Endothelial cell of umbilical vein (primary cell): ENCODE measurements at regions not wholly inside any gene's neighbourhood (a gene's known extent, or its start where the extent isn't known, plus 50 kb on each side); places are given as distances from the start of the nearest gene placed in this dataset.

Source experiments
- BruUV-seq: library from RNA; stranded (reverse); fragments of 400-500 nt; replicated peaks from 2 replicates; lab custom pipeline; 2021; lab: Mats Ljungman, UMichigan
- CTCF ChIA-PET: fragments of 300-600, 350-600 bp; sonication (Branson Sonifier 250); formaldehyde crosslinking; loops from one replicate; lab custom pipeline; 2021; ENCODE audit warnings: antibody characterized with exemption, inconsistent platforms; lab: Charles Lee
- POLR2A ChIA-PET: fragments of 300-600, 350-600 bp; sonication (Branson Sonifier 250); formaldehyde crosslinking; loops from one replicate; lab custom pipeline; 2021; ENCODE audit warnings: antibody characterized with exemption, inconsistent platforms; lab: Charles Lee
- DNase-seq: peaks from one replicate; pipeline ENCODE4 v3.0.0-alpha.2; 2011; ENCODE audit warnings: low read depth, low spot score
- FAIRE-seq: peaks from 2 replicates; lab custom pipeline; 2011; peaks lifted over from hg19 to GRCh38; lab: Jason Lieb, UNC
- H2AFZ ChIP-seq: 2 replicates; pipeline ENCODE4 v1.6.0; 2012; ENCODE audit warnings: low read depth, low read length, control low read depth, inconsistent platforms
- H3K27ac ChIP-seq: 2 replicates; pipeline ENCODE4 v1.5.1; 2011; ENCODE audit warnings: low read depth, mild to moderate bottlenecking, control low read depth, low read length, moderate library complexity; ENCODE audit not compliant: insufficient read depth
- H3K27me3 ChIP-seq, 2 experiments: 2 replicates each; pipeline versions ENCODE4 v1.6.0 to v1.6.1; 2011; ENCODE audit warnings: low read length in 2 of 2, mixed read lengths in 1 of 2; ENCODE audit not compliant: control insufficient read depth in 2 of 2, insufficient read depth in 2 of 2
- H3K36me3 ChIP-seq, 2 experiments: 2 replicates in 1 of 2; 3 replicates in 1 of 2; pipeline ENCODE4 v1.5.1; 2011; ENCODE audit warnings: low read length in 2 of 2, mild to moderate bottlenecking in 1 of 2, moderate library complexity in 1 of 2; ENCODE audit not compliant: control insufficient read depth in 2 of 2, insufficient read depth in 2 of 2; ENCODE audit errors: extremely low read depth in 1 of 2
- H3K4me1 ChIP-seq: 3 replicates; pipeline ENCODE4 v1.5.1; 2011; ENCODE audit warnings: mild to moderate bottlenecking, low read length; ENCODE audit not compliant: control insufficient read depth, insufficient read depth; ENCODE audit errors: extremely low read depth
- H3K4me2 ChIP-seq: 2 replicates; pipeline ENCODE4 v1.6.1; 2011; ENCODE audit warnings: low read length, control low read depth, mixed read lengths; ENCODE audit not compliant: insufficient read depth
- H3K4me3 ChIP-seq, 3 experiments: fragments of 200-600 bp in 1 of 3; sonication (generic), shearing (Covaris generic) in 1 of 3; replicated peaks in 1 of 3; 2 replicates each; pipeline ENCODE4 v1.5.1; 2011 to 2016; ENCODE audit warnings: control low read depth in 3 of 3, low read length in 3 of 3, mild to moderate bottlenecking in 2 of 3, inconsistent platforms in 1 of 3, low read depth in 1 of 3, moderate library complexity in 1 of 3; ENCODE audit not compliant: insufficient read depth in 1 of 3
- H3K79me2 ChIP-seq: 2 replicates; pipeline ENCODE4 v1.6.0; 2012; ENCODE audit warnings: low read length, inconsistent platforms; ENCODE audit not compliant: control insufficient read depth, insufficient read depth
- H3K9ac ChIP-seq: replicated peaks from 2 replicates; pipeline ENCODE3; 2011; ENCODE audit warnings: low read length, control low read depth; ENCODE audit not compliant: insufficient read depth; ENCODE audit errors: extremely low read depth
- H3K9me1 ChIP-seq: replicated peaks from 3 replicates; pipeline ENCODE4 v1.6.0; 2011; ENCODE audit warnings: mild to moderate bottlenecking, low read length; ENCODE audit not compliant: control insufficient read depth, insufficient read depth; ENCODE audit errors: extremely low read depth
- H3K9me3 ChIP-seq: replicated peaks from 2 replicates; pipeline ENCODE4 v1.5.1; 2012; ENCODE audit warnings: low read length, inconsistent platforms; ENCODE audit not compliant: control insufficient read depth, insufficient read depth
- H4K20me1 ChIP-seq: replicated peaks from 2 replicates; pipeline ENCODE3; 2011; ENCODE audit warnings: mild to moderate bottlenecking, low read length; ENCODE audit not compliant: control insufficient read depth, insufficient read depth; ENCODE audit errors: extremely low read depth
- CTCF ChIP-seq, 2 donors: IDR thresholded peaks; 1 replicate in 1 of 2; 2 replicates in 1 of 2; pipeline ENCODE4 v1.5.1; 2011; ENCODE audit warnings: low read length in 2 of 2, mild to moderate bottlenecking in 2 of 2, moderate library complexity in 2 of 2, control low read depth in 1 of 2, inconsistent platforms in 1 of 2, low read depth in 1 of 2; ENCODE audit not compliant: insufficient read depth in 1 of 2; ENCODE audit errors: extremely low read depth in 1 of 2
- EZH2 ChIP-seq: IDR thresholded peaks from 2 replicates; pipeline ENCODE4 v1.6.1; 2012; ENCODE audit warnings: borderline replicate concordance, low read depth, mild to moderate bottlenecking, moderate library complexity, low read length, inconsistent platforms; ENCODE audit not compliant: severe bottlenecking
- FOS ChIP-seq: IDR thresholded peaks from 2 replicates; pipeline ENCODE4 v1.6.1; 2011; ENCODE audit warnings: mild to moderate bottlenecking, low read length, moderate library complexity, borderline replicate concordance; ENCODE audit not compliant: insufficient read depth
- GATA2 ChIP-seq: IDR thresholded peaks from 2 replicates; pipeline ENCODE4 v1.7.0; 2011; ENCODE audit warnings: low read depth, mild to moderate bottlenecking, moderate library complexity, mixed read lengths, low read length; ENCODE audit not compliant: insufficient read length, insufficient read depth
- JUN ChIP-seq: IDR thresholded peaks from 2 replicates; pipeline ENCODE4 v1.6.1; 2011; ENCODE audit warnings: borderline replicate concordance, low read depth; ENCODE audit not compliant: insufficient read length, insufficient read depth
- MAX ChIP-seq: IDR thresholded peaks from 2 replicates; pipeline ENCODE4 v1.6.1; 2011; ENCODE audit not compliant: insufficient read depth, insufficient read length
- MYC ChIP-seq: IDR thresholded peaks from one replicate; pipeline ENCODE4 v1.6.1; 2011; ENCODE audit warnings: mild to moderate bottlenecking, low read depth, low read length
- POLR2A ChIP-seq: IDR thresholded peaks from 2 replicates; pipeline ENCODE4 v1.6.1; 2012; ENCODE audit warnings: low read depth, mild to moderate bottlenecking, control low read depth, low read length
- POLR2AphosphoS5 ChIP-seq: IDR thresholded peaks from 2 replicates; pipeline ENCODE4 v1.6.1; 2012; ENCODE audit warnings: low read depth, mild to moderate bottlenecking, control low read depth, low read length, moderate library complexity; ENCODE audit not compliant: insufficient read depth
- dilution Hi-C: fragments of 300-500 bp; cut with MboI; formaldehyde crosslinking; loops from one replicate; pipeline ENCODE4 v1.15.0; 2019; ENCODE audit warnings: low sequenced_read_pairs; ENCODE audit not compliant: extremely low pct_ligation_motif_present
- intact Hi-C: fragments of 100-400 bp; cut with micrococcal nuclease; formaldehyde crosslinking; loops from one replicate; pipeline ENCODE4 v1.10.0; 2022

- Histone ChIP-seq H3K4me1 (peaks cover 58% of the 10 kb centered on the region), H3K9ac (peak overlapping the region; percentile 27), H3K4me2 (no peak overlapping the region), H3K27ac (peak overlapping the region; percentile 62), H3K4me3 (no peak overlapping the region), H2AFZ (no peak overlapping the region), H3K9me1 (no peaks in the 10 kb centered on the region), H3K79me2 (no peaks in the 10 kb centered on the region), H3K27me3 (no peaks in the 10 kb centered on the region), H3K9me3 (no peaks in the 10 kb centered on the region), H4K20me1 (no peaks in the 10 kb centered on the region), H3K36me3 (no peaks in the 10 kb centered on the region)
- DNase-seq (peak; percentile 92), FAIRE-seq (peak; percentile 96)
- intact Hi-C loops: loop anchor here (2.0 kb wide), 1 partner anchor 63 kb away; no protein-coding TSS in a partner anchor
- TF ChIP-seq POLR2AphosphoS5 (peak; percentile 71), POLR2A (no peak), EZH2 (no peak), GATA2 (peak; percentile 92), MYC (no peak), MAX (no peak), JUN (peak; percentile 88), FOS (peak; percentile 96), CTCF (IDR thresholded peaks at IDR 0.05; ENCODE audit: extremely low read depth in 1 of 2, insufficient read depth in 1 of 2, low read depth in 1 of 2, low read length in 2 of 2) (no peak)
- ChIA-PET CTCF (interaction anchor here (1.0 to 1.1 kb wide), 2 partner anchors 131 to 475 kb away, joined by 3 read pairs; no protein-coding TSS in a partner anchor), POLR2A (no interaction called here)
- no TSS peak for BruUV-seq
- dilution Hi-C loops: no loop called here
Measured at GRCh38 chr22:27107824-27108223, 450.4 kb downstream of the MIAT start.
